ENCODE measurements at regions not wholly inside any gene's neighbourhood (a gene's known extent, or its start where the extent isn't known, plus 50 kb on each side); places are given as distances from the start of the nearest gene placed in this dataset.

DNA sequence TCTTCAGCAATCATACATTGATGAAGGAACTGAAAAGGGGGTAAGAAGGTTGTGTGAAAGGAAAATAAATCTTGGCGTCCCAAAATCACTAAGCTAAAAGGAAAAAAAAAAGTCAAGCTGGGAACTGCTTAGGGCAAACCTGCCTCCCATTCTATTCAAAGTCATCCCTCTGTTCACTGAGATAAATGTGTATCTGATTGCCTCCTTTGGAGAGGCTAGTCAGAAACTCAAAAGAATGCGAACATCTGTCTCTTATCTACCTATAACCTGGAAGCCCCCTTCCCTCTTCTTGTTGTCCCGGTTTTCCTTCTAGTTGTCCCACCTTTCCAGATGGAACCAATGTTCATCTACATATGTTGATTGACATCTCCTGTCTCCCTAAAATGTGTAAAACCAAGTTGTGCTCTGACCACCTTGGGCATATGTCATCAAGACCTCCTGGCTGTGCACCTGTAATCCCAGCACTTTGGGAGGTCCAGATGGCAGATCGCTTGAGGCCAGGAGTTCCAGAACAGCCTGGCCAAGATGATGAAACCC, 53.1 kb downstream of the RESF1 start:
- TF ChIP-seq CTCF (optimal IDR thresholded peaks at IDR 0.05 in 1 of 3, IDR thresholded peaks at IDR 0.05 in 1 of 3, conservative IDR thresholded peaks at IDR 0.05 in 1 of 3; ENCODE audit: extremely low read depth in 1 of 3, insufficient read depth in 2 of 3, low read length in 3 of 3) (no peak), EZH2 (IDR thresholded peaks at IDR 0.05; ENCODE audit: low read length) (no peak)
